ENCODE measurements at regions not wholly inside any gene's neighbourhood (a gene's known extent, or its start where the extent isn't known, plus 50 kb on each side); places are given as distances from the start of the nearest gene placed in this dataset.
"Not testable (repeated sequence)": the region's sequence is repeated elsewhere in the genome, so short reads cannot be mapped to it uniquely, and the experiment has no call there.

- ATAC-seq; DNase-seq (ENCODE audit: low spot score): not testable (repeated sequence)
Observed at GRCh38 chr5:17032314-17032985, 96.4 kb upstream of the MYO10 start.

- not testable (repeated sequence) for ATAC-seq; DNase-seq (ENCODE audit: low spot score)
Observed at GRCh38 chr5:17034992-17035391, 98.9 kb upstream of the MYO10 start.

- DNase-seq (ENCODE audit: low spot score) = no peak
- ATAC-seq = no peak
Observed at GRCh38 chr5:17037751-17038150, 101.7 kb upstream of the MYO10 start.

GRCh38 chr5:17039170-17039569, 103.1 kb upstream of the MYO10 start:
- DNase-seq (ENCODE audit: low spot score) (no peak), ATAC-seq (no peak)

GRCh38 chr5:17042041-17042440, 106.0 kb upstream of the MYO10 start:
- no peak for DNase-seq (ENCODE audit: low spot score)
- ATAC-seq = no peak

GRCh38 chr5:17046320-17046719, 110.2 kb upstream of the MYO10 start:
- DNase-seq (ENCODE audit: low spot score) = no peak
- ATAC-seq = no peak

- no peak for DNase-seq (ENCODE audit: low spot score)
- ATAC-seq = no peak
Observed at GRCh38 chr5:17050236-17050635, 114.1 kb upstream of the MYO10 start.

- ATAC-seq (no peak), DNase-seq (ENCODE audit: low spot score) (no peak)
Observed at GRCh38 chr5:17054911-17055310, 118.8 kb upstream of the MYO10 start.

GRCh38 chr5:17056141-17056631, 120.1 kb upstream of the MYO10 start:
- ATAC-seq = no peak

GRCh38 chr5:17058438-17058837, 122.3 kb upstream of the MYO10 start:
- no peak for ATAC-seq

More at GRCh38 chr5:17056141-17056631, 120.1 kb upstream of the MYO10 start:
- DNase-seq (ENCODE audit: low spot score) = no peak

GRCh38 chr5:17061973-17062470, 125.9 kb upstream of the MYO10 start:
- no peak for DNase-seq (ENCODE audit: low spot score)
- ATAC-seq = no peak

More at GRCh38 chr5:17058438-17058837, 122.3 kb upstream of the MYO10 start:
- no peak for DNase-seq (ENCODE audit: low spot score)

GRCh38 chr5:17062741-17063140, 126.7 kb upstream of the MYO10 start:
- not testable (repeated sequence) for ATAC-seq; DNase-seq (ENCODE audit: low spot score)

- no peak for DNase-seq (ENCODE audit: low spot score)
Observed at GRCh38 chr5:17064241-17064640, 128.2 kb upstream of the MYO10 start.

GRCh38 chr5:17065458-17065857, 129.4 kb upstream of the MYO10 start:
- ATAC-seq = no peak
- DNase-seq (ENCODE audit: low spot score) = no peak

More at GRCh38 chr5:17064241-17064640, 128.2 kb upstream of the MYO10 start:
- ATAC-seq = no peak

- ATAC-seq; DNase-seq (ENCODE audit: low spot score): not testable (repeated sequence)
Observed at GRCh38 chr5:17066026-17066425, 129.9 kb upstream of the MYO10 start.

GRCh38 chr5:17067657-17068392, 131.7 kb upstream of the MYO10 start:
- ATAC-seq = no peak

GRCh38 chr5:17069995-17070511, 134.0 kb upstream of the MYO10 start:
- ATAC-seq (no peak), DNase-seq (ENCODE audit: low spot score) (no peak)

More at GRCh38 chr5:17067657-17068392, 131.7 kb upstream of the MYO10 start:
- DNase-seq (ENCODE audit: low spot score) = no peak

GRCh38 chr5:17070647-17071046, 134.6 kb upstream of the MYO10 start:
- no peak for ATAC-seq
- no peak for DNase-seq (ENCODE audit: low spot score)

GRCh38 chr5:17075236-17075635, 139.1 kb upstream of the MYO10 start:
- DNase-seq (ENCODE audit: low spot score) = no peak
- ATAC-seq = no peak

GRCh38 chr5:17076272-17076671, 140.2 kb upstream of the MYO10 start:
- ATAC-seq (no peak), DNase-seq (ENCODE audit: low spot score) (no peak)

GRCh38 chr5:17077440-17078233, 139.8 kb upstream of the BASP1 start:
- ATAC-seq (peak; percentile 37), DNase-seq (ENCODE audit: low spot score) (no peak)
